Loucy (cell line): ENCODE measurements at regions not wholly inside any gene's neighbourhood (a gene's known extent, or its start where the extent isn't known, plus 50 kb on each side); places are given as distances from the start of the nearest gene placed in this dataset.

Source experiments
- CTCF ChIP-seq: fragments of 200-600 bp; sonication (generic); conservative IDR thresholded peaks from 2 replicates; pipeline ENCODE4 v1.5.1; 2014; ENCODE audit warnings: mild to moderate bottlenecking, antibody characterized with exemption, low read length
- EZH2phosphoT487 ChIP-seq: fragments of 200-600 bp; IDR thresholded peaks from 2 replicates; pipeline ENCODE4 v1.6.1; 2018; ENCODE audit warnings: antibody characterized with exemption, mild to moderate bottlenecking, moderate library complexity, borderline replicate concordance

GRCh38 chr18:11501352-11501751, 108.0 kb upstream of the SLC35G4 start:
- TF ChIP-seq CTCF (no peak), EZH2phosphoT487 (no peak)
